ENCODE measurements at regions not wholly inside any gene's neighbourhood (a gene's known extent, or its start where the extent isn't known, plus 50 kb on each side); places are given as distances from the start of the nearest gene placed in this dataset.

DNA sequence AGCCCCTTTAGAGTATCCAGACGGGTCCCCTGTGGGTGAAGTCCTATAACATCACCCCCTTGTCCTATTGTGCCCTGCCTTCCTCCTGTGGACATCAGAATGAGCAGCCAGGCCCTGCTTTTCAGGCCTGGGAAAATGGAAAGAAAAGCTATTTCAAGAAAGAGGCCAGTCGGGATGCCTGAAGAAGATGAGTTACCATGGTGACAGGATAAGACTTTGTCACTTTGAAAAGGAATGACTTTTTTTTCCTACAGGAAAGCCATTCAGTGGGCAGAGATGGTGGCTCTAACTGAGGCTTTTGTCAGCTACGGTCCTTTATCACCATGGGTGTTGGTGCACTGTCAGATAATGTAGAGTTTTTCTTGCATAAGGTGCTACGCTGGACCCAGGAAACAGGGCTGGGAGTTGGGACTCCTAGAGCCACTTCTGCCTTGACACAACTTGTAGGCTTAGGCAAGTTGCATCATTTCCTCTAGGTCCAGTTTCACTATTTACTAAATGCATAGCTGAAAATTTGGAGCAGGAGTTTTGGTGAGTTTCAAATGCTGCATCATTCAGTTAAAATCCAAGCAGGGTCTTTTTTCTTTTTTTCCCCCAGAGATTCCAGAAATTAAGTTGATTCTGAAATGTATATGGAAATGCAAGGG lies 179.0 kb upstream of the ADRA1D start:
- TF ChIP-seq, protein P1, sequence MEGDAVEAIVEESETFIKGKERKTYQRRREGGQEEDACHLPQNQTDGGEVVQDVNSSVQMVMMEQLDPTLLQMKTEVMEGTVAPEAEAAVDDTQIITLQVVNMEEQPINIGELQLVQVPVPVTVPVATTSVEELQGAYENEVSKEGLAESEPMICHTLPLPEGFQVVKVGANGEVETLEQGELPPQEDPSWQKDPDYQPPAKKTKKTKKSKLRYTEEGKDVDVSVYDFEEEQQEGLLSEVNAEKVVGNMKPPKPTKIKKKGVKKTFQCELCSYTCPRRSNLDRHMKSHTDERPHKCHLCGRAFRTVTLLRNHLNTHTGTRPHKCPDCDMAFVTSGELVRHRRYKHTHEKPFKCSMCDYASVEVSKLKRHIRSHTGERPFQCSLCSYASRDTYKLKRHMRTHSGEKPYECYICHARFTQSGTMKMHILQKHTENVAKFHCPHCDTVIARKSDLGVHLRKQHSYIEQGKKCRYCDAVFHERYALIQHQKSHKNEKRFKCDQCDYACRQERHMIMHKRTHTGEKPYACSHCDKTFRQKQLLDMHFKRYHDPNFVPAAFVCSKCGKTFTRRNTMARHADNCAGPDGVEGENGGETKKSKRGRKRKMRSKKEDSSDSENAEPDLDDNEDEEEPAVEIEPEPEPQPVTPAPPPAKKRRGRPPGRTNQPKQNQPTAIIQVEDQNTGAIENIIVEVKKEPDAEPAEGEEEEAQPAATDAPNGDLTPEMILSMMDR (IDR thresholded peaks at IDR 0.05) = no peak
- TF ChIP-seq POLR2A (IDR thresholded peaks at IDR 0.05) = no peak

Data from right lobe of liver (tissue), 4 donors.